SH-SY5Y (cell line): ENCODE measurements at regions not wholly inside any gene's neighbourhood (a gene's known extent, or its start where the extent isn't known, plus 50 kb on each side); places are given as distances from the start of the nearest gene placed in this dataset.

ENCODE experiments used
- GATA2 ChIP-seq: IDR thresholded peaks from 2 replicates; pipeline ENCODE4 v1.6.1; 2011; ENCODE audit warnings: mild to moderate bottlenecking, low read depth, low read length
- GATA3 ChIP-seq: IDR thresholded peaks from 2 replicates; pipeline ENCODE4 v1.6.1; 2011; ENCODE audit warnings: low read depth, mild to moderate bottlenecking, low read length, moderate library complexity

- TF ChIP-seq GATA3, result no peak
- no peak for TF ChIP-seq GATA2
Measured at GRCh38 chr6:71091167-71091566, 134.3 kb upstream of the B3GAT2 start.
